ENCODE measurements at regions not wholly inside any gene's neighbourhood (a gene's known extent, or its start where the extent isn't known, plus 50 kb on each side); places are given as distances from the start of the nearest gene placed in this dataset.

- TF ChIP-seq ZBTB33 (IDR thresholded peaks at IDR 0.05; ENCODE audit: extremely low read depth, insufficient replicate concordance, low read length): no peak
These were observed 145.5 kb downstream of the OTUD1 start (continued) for GRCh38 chr10:23584396-23584795.

DNA sequence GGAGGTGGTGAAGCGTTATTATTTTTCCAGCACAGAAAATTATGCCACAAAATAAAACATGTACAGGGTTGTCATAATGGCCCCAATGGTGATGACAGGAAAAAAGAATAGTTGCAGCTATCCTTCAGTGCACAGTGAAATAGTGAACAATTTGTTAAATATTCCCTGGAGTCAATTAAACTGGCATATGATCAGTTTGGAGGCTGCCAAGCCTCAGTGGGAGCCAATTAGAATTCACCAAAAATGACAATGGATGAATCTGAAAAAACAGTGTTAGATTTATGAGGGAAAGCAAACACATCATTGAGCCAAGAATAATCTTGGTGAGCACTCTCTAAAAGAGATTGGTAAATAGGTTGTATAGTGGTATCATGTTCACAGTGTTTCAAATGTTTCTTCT lies 146.3 kb downstream of the OTUD1 start:
- DNase-seq (ENCODE audit: low read depth, low spot score): no peak
- H3K9me3 ChIP-seq (ENCODE audit: control insufficient read depth in 1 of 2, insufficient read depth in 1 of 2, low read depth in 1 of 2, low read length in 2 of 2): no peaks in the 10 kb centered on the region
- no peak overlapping the region for H3K9ac ChIP-seq (ENCODE audit: low read length)
- H3K36me3 ChIP-seq (ENCODE audit: control insufficient read depth in 1 of 2, insufficient read depth in 2 of 2, low read length in 2 of 2): no peaks in the 10 kb centered on the region
- no peak overlapping the region for H3K4me2 ChIP-seq (ENCODE audit: low read length)
- no peak overlapping the region for H3K27ac ChIP-seq (ENCODE audit: low read depth, low read length)
- RAD21 ChIA-PET (ENCODE audit: low non-redundant PET in 1 of 2, low total read pairs in 2 of 2, uncharacterized antibody in 2 of 2, unreplicated experiment in 2 of 2): no interaction called here
- H3K4me3 ChIP-seq (replicated peaks in 1 of 2; ENCODE audit: low read depth in 1 of 2, low read length in 2 of 2): no peak overlapping the region
- BruUV-seq (replicated peaks): no TSS peak
- no peak overlapping the region for H2AFZ ChIP-seq (ENCODE audit: low read depth, low read length, poor library complexity, severe bottlenecking)
- no peak for ATAC-seq
- CTCF ChIA-PET: no interaction called here
- no peaks in the 10 kb centered on the region for H4K20me1 ChIP-seq (ENCODE audit: insufficient read depth)
- H3K9me2 ChIP-seq (ENCODE audit: insufficient read depth): no peaks in the 10 kb centered on the region
- intact Hi-C loops (cut with micrococcal nuclease): no loop called here
- POLR2A ChIA-PET: no interaction called here
- no peaks in the 10 kb centered on the region for H3K79me2 ChIP-seq (ENCODE audit: insufficient read depth, low read length)
- no peaks in the 10 kb centered on the region for H3K4me1 ChIP-seq (ENCODE audit: control insufficient read depth in 1 of 2, insufficient read depth in 2 of 2, low read length in 2 of 2)
- H3K27me3 ChIP-seq (ENCODE audit: insufficient read depth, low read length): no peaks in the 10 kb centered on the region; the same call in 1 of the 2 replicates
- TF ChIP-seq ELF1 (IDR thresholded peaks at IDR 0.05; ENCODE audit: borderline replicate concordance, low read depth): no peak
- TF ChIP-seq, protein P1, sequence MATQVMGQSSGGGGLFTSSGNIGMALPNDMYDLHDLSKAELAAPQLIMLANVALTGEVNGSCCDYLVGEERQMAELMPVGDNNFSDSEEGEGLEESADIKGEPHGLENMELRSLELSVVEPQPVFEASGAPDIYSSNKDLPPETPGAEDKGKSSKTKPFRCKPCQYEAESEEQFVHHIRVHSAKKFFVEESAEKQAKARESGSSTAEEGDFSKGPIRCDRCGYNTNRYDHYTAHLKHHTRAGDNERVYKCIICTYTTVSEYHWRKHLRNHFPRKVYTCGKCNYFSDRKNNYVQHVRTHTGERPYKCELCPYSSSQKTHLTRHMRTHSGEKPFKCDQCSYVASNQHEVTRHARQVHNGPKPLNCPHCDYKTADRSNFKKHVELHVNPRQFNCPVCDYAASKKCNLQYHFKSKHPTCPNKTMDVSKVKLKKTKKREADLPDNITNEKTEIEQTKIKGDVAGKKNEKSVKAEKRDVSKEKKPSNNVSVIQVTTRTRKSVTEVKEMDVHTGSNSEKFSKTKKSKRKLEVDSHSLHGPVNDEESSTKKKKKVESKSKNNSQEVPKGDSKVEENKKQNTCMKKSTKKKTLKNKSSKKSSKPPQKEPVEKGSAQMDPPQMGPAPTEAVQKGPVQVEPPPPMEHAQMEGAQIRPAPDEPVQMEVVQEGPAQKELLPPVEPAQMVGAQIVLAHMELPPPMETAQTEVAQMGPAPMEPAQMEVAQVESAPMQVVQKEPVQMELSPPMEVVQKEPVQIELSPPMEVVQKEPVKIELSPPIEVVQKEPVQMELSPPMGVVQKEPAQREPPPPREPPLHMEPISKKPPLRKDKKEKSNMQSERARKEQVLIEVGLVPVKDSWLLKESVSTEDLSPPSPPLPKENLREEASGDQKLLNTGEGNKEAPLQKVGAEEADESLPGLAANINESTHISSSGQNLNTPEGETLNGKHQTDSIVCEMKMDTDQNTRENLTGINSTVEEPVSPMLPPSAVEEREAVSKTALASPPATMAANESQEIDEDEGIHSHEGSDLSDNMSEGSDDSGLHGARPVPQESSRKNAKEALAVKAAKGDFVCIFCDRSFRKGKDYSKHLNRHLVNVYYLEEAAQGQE (IDR thresholded peaks at IDR 0.05; ENCODE audit: low read depth): no peak
- no peak for TF ChIP-seq CBX3 (IDR thresholded peaks at IDR 0.05; ENCODE audit: low read depth)
- TF ChIP-seq SIN3A (IDR thresholded peaks at IDR 0.05; ENCODE audit: low read depth): no peak
- TF ChIP-seq SRF (IDR thresholded peaks at IDR 0.05; ENCODE audit: low read depth): no peak
- no peak for TF ChIP-seq POLR2AphosphoS5 (IDR thresholded peaks at IDR 0.05; ENCODE audit: low read depth, low read length)
- no peak for TF ChIP-seq EGR1 (IDR thresholded peaks at IDR 0.05; ENCODE audit: low read depth)
- TF ChIP-seq ZNF274 (IDR thresholded peaks at IDR 0.05; ENCODE audit: low read depth, low read length): no peak
